ENCODE measurements at regions not wholly inside any gene's neighbourhood (a gene's known extent, or its start where the extent isn't known, plus 50 kb on each side); places are given as distances from the start of the nearest gene placed in this dataset.

GRCh38 chr6:85706272-85706671 is 63.6 kb upstream of the SYNCRIP start:
- no peak for DNase-seq

GRCh38 chr6:85705220-85705619 is 62.5 kb upstream of the SYNCRIP start:
- no peak for DNase-seq

- no peak for DNase-seq
These were observed 60.7 kb upstream of the SYNCRIP start for GRCh38 chr6:85703406-85703805.
